Stimulated activated CD4-positive, alpha-beta T cell treated with anti-CD3 and anti-CD28 coated beads, Interleukin-15, amount 100 ng/mL, for 24 hours (primary cell): ENCODE measurements at regions not wholly inside any gene's neighbourhood (a gene's known extent, or its start where the extent isn't known, plus 50 kb on each side); places are given as distances from the start of the nearest gene placed in this dataset.
"Not testable (repeated sequence)": the region's sequence is repeated elsewhere in the genome, so short reads cannot be mapped to it uniquely, and the experiment has no call there.

Source experiments
- DNase-seq: peaks from one replicate; pipeline ENCODE4 v3.0.0-alpha.2; 2020

- no peak for DNase-seq
These were observed 52.5 kb upstream of the RESF1 start for GRCh38 chr12:31906557-31907301.

GRCh38 chr12:31903025-31903424 is 56.2 kb upstream of the RESF1 start:
- no peak for DNase-seq

- no peak for DNase-seq
These were observed 58.9 kb upstream of the RESF1 start for GRCh38 chr12:31900271-31900670.

GRCh38 chr12:31899109-31899508 is 60.1 kb upstream of the RESF1 start:
- DNase-seq: no peak

- peak; percentile 34 for DNase-seq
These were observed 61.3 kb upstream of the RESF1 start for GRCh38 chr12:31897781-31898503.

- not testable (repeated sequence) for DNase-seq
These were observed 62.1 kb upstream of the RESF1 start for GRCh38 chr12:31897092-31897491.

GRCh38 chr12:31896514-31897039 is 62.6 kb upstream of the RESF1 start:
- peak; percentile 88 for DNase-seq

GRCh38 chr12:31895449-31896150 is 63.6 kb upstream of the RESF1 start:
- DNase-seq: no peak

- DNase-seq: no peak
These were observed 68.6 kb upstream of the RESF1 start for GRCh38 chr12:31890295-31891285.

GRCh38 chr12:31887109-31887811 is 72.0 kb upstream of the RESF1 start:
- no peak for DNase-seq

- DNase-seq: not testable (repeated sequence)
These were observed 76.5 kb upstream of the RESF1 start for GRCh38 chr12:31882682-31883081.

GRCh38 chr12:31880340-31880739 is 78.9 kb upstream of the RESF1 start:
- DNase-seq: no peak

- DNase-seq: no peak
These were observed 81.3 kb upstream of the RESF1 start for GRCh38 chr12:31877884-31878283.

- DNase-seq: no peak
These were observed 82.4 kb upstream of the RESF1 start for GRCh38 chr12:31876568-31877424.

GRCh38 chr12:31875609-31875964 is 83.6 kb upstream of the RESF1 start:
- DNase-seq: no peak

- DNase-seq: peak; percentile 76
These were observed 84.1 kb upstream of the RESF1 start for GRCh38 chr12:31874961-31875608.

- DNase-seq: no peak
These were observed 86.2 kb upstream of the RESF1 start for GRCh38 chr12:31872831-31873604.

- no peak for DNase-seq
These were observed 89.2 kb upstream of the RESF1 start for GRCh38 chr12:31869972-31870371.

GRCh38 chr12:31868965-31869364 is 90.2 kb upstream of the RESF1 start:
- no peak for DNase-seq
